Gastrocnemius medialis (tissue), 4 donors: ENCODE measurements at regions not wholly inside any gene's neighbourhood (a gene's known extent, or its start where the extent isn't known, plus 50 kb on each side); places are given as distances from the start of the nearest gene placed in this dataset.

Experiments
- POLR2A ChIP-seq, 2 donors: fragments of 450-650 bp; IDR thresholded peaks; one replicate each; pipeline ENCODE4 v1.6.1; 2017; ENCODE audit warnings: antibody characterized with exemption in 2 of 2, mild to moderate bottlenecking in 2 of 2, moderate library complexity in 2 of 2
- TF ChIP-seq, protein P1 (sequence below), 5 experiments: fragments of 450-650 bp in 3 of 5; fragments of 200-600 bp in 2 of 5; sonication (generic) in 2 of 5; IDR thresholded peaks in 4 of 5; conservative IDR thresholded peaks in 1 of 5; 1 replicate in 4 of 5; 2 replicates in 1 of 5; pipeline ENCODE4 v1.5.1; 2016 to 2019; ENCODE audit warnings: antibody characterized with exemption in 5 of 5, mild to moderate bottlenecking in 3 of 5, moderate library complexity in 3 of 5

- TF ChIP-seq, protein P1, sequence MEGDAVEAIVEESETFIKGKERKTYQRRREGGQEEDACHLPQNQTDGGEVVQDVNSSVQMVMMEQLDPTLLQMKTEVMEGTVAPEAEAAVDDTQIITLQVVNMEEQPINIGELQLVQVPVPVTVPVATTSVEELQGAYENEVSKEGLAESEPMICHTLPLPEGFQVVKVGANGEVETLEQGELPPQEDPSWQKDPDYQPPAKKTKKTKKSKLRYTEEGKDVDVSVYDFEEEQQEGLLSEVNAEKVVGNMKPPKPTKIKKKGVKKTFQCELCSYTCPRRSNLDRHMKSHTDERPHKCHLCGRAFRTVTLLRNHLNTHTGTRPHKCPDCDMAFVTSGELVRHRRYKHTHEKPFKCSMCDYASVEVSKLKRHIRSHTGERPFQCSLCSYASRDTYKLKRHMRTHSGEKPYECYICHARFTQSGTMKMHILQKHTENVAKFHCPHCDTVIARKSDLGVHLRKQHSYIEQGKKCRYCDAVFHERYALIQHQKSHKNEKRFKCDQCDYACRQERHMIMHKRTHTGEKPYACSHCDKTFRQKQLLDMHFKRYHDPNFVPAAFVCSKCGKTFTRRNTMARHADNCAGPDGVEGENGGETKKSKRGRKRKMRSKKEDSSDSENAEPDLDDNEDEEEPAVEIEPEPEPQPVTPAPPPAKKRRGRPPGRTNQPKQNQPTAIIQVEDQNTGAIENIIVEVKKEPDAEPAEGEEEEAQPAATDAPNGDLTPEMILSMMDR (IDR thresholded peaks at IDR 0.05 in 4 of 5, conservative IDR thresholded peaks at IDR 0.05 in 1 of 5), result no peak
- no peak for TF ChIP-seq POLR2A (IDR thresholded peaks at IDR 0.05)
Measured at GRCh38 chr1:90833466-90834110, 116.5 kb upstream of the BARHL2 start.
